Sigmoid colon (tissue), 4 donors: ENCODE measurements at regions not wholly inside any gene's neighbourhood (a gene's known extent, or its start where the extent isn't known, plus 50 kb on each side); places are given as distances from the start of the nearest gene placed in this dataset.

ENCODE experiments used
- EP300 ChIP-seq, 4 donors: sonication (generic); formaldehyde crosslinking; IDR thresholded peaks; one replicate each; pipeline ENCODE4 v1.6.1; 2017; ENCODE audit warnings: antibody characterized with exemption in 4 of 4
- TF ChIP-seq, protein P1 (sequence below), 4 experiments: fragments of 450-650 bp in 3 of 4; fragments of 200-600 bp in 1 of 4; IDR thresholded peaks; one replicate each; pipeline ENCODE4 v1.5.1; 2016 to 2019; ENCODE audit warnings: antibody characterized with exemption in 4 of 4, mild to moderate bottlenecking in 3 of 4, moderate library complexity in 2 of 4

GRCh38 chr14:49313108-49313507, 273.1 kb downstream of the RPS29 start:
- TF ChIP-seq, protein P1, sequence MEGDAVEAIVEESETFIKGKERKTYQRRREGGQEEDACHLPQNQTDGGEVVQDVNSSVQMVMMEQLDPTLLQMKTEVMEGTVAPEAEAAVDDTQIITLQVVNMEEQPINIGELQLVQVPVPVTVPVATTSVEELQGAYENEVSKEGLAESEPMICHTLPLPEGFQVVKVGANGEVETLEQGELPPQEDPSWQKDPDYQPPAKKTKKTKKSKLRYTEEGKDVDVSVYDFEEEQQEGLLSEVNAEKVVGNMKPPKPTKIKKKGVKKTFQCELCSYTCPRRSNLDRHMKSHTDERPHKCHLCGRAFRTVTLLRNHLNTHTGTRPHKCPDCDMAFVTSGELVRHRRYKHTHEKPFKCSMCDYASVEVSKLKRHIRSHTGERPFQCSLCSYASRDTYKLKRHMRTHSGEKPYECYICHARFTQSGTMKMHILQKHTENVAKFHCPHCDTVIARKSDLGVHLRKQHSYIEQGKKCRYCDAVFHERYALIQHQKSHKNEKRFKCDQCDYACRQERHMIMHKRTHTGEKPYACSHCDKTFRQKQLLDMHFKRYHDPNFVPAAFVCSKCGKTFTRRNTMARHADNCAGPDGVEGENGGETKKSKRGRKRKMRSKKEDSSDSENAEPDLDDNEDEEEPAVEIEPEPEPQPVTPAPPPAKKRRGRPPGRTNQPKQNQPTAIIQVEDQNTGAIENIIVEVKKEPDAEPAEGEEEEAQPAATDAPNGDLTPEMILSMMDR (IDR thresholded peaks at IDR 0.05): no peak
- TF ChIP-seq EP300 (IDR thresholded peaks at IDR 0.05): no peak
